Transverse colon (tissue), 4 donors: ENCODE measurements at regions not wholly inside any gene's neighbourhood (a gene's known extent, or its start where the extent isn't known, plus 50 kb on each side); places are given as distances from the start of the nearest gene placed in this dataset.
"Not testable (repeated sequence)": the region's sequence is repeated elsewhere in the genome, so short reads cannot be mapped to it uniquely, and the experiment has no call there.

Experiments
- CTCF ChIP-seq, 5 experiments: fragments of 200-600 bp in 3 of 5; fragments of 450-650 bp in 2 of 5; sonication (generic) in 3 of 5; IDR thresholded peaks; 1 replicate in 2 of 5; 2 replicates in 3 of 5; pipeline ENCODE4 v1.5.1; 2016 to 2017; ENCODE audit warnings: antibody characterized with exemption in 5 of 5, inconsistent platforms in 3 of 5, mild to moderate bottlenecking in 2 of 5, moderate library complexity in 1 of 5
- EP300 ChIP-seq: sonication (generic); formaldehyde crosslinking; IDR thresholded peaks from one replicate; pipeline ENCODE4 v1.6.1; 2017; ENCODE audit warnings: antibody characterized with exemption, low read depth
- POLR2AphosphoS5 ChIP-seq, 3 donors: sonication (generic); formaldehyde crosslinking; IDR thresholded peaks; one replicate each; pipeline ENCODE4 v1.6.1; 2016; ENCODE audit warnings: antibody characterized with exemption in 3 of 3

GRCh38 chr22:11020522-11020921 lies 4507.5 kb upstream of the OR11H1 start:
- TF ChIP-seq EP300; CTCF (IDR thresholded peaks at IDR 0.05); POLR2AphosphoS5 (IDR thresholded peaks at IDR 0.05): not testable (repeated sequence)
